Retinal pigment epithelial cell (primary cell): ENCODE measurements at regions not wholly inside any gene's neighbourhood (a gene's known extent, or its start where the extent isn't known, plus 50 kb on each side); places are given as distances from the start of the nearest gene placed in this dataset.

Source experiments
- DNase-seq: peaks from one replicate; pipeline ENCODE4 v3.0.0-alpha.2; 2010; ENCODE audit warnings: low read depth
- H3K4me3 ChIP-seq: 2 replicates; pipeline ENCODE4 v1.5.1; 2011; ENCODE audit warnings: mild to moderate bottlenecking, low read length, control low read depth, moderate library complexity
- CTCF ChIP-seq: conservative IDR thresholded peaks from 2 replicates; pipeline ENCODE4 v1.5.1; 2011; ENCODE audit warnings: low read depth, low read length, control low read depth, inconsistent platforms

GRCh38 chr3:124352149-124352539 is 360.2 kb upstream of the ROPN1 start:
- DNase-seq = no peak

GRCh38 chr3:124353691-124354090 is 361.8 kb upstream of the ROPN1 start:
- no peak for DNase-seq
- TF ChIP-seq CTCF = no peak
- no peak overlapping the region for H3K4me3 ChIP-seq

More at GRCh38 chr3:124352149-124352539, 360.2 kb upstream of the ROPN1 start:
- H3K4me3 ChIP-seq = no peak overlapping the region
- no peak for TF ChIP-seq CTCF

- DNase-seq = no peak
- no peak for TF ChIP-seq CTCF
- H3K4me3 ChIP-seq = no peak overlapping the region
Measured at GRCh38 chr3:124354150-124354549, 362.2 kb upstream of the ROPN1 start.

- no peak for DNase-seq
- no peak overlapping the region for H3K4me3 ChIP-seq
- no peak for TF ChIP-seq CTCF
Measured at GRCh38 chr3:124358156-124358555, 366.2 kb upstream of the ROPN1 start.

- TF ChIP-seq CTCF = no peak
- H3K4me3 ChIP-seq = no peak overlapping the region
- no peak for DNase-seq
Measured at GRCh38 chr3:124360155-124360554, 368.2 kb upstream of the ROPN1 start.

GRCh38 chr3:124360563-124360962 is 368.6 kb upstream of the ROPN1 start:
- no peak overlapping the region for H3K4me3 ChIP-seq
- TF ChIP-seq CTCF = no peak
- peak; percentile 16 for DNase-seq

GRCh38 chr3:124361566-124361965 is 368.7 kb upstream of the UMPS start:
- TF ChIP-seq CTCF = no peak
- H3K4me3 ChIP-seq = no peak overlapping the region
- no peak for DNase-seq
